Spleen (tissue), 11 donors: ENCODE measurements at regions not wholly inside any gene's neighbourhood (a gene's known extent, or its start where the extent isn't known, plus 50 kb on each side); places are given as distances from the start of the nearest gene placed in this dataset.

Experiments
- DNase-seq: peaks from one replicate; pipeline ENCODE4 v3.0.0-alpha.2; 2020
- H3K27ac ChIP-seq, 8 donors: fragments of 200-600 bp; sonication (generic) in 7 of 8; 1 replicate in 4 of 8; 2 replicates in 4 of 8; pipeline versions ENCODE4 v1.5.0 to v1.8.0; 2016 to 2021; ENCODE audit warnings: inconsistent platforms in 4 of 8, mild to moderate bottlenecking in 4 of 8, moderate library complexity in 1 of 8
- H3K27me3 ChIP-seq, 7 donors: fragments of 200-600 bp; sonication (generic) in 6 of 7; replicated peaks in 1 of 7; 1 replicate in 4 of 7; 2 replicates in 3 of 7; pipeline versions ENCODE4 v1.5.0 to v1.8.0; 2016 to 2021; ENCODE audit warnings: inconsistent platforms in 3 of 7, mild to moderate bottlenecking in 1 of 7
- H3K36me3 ChIP-seq, 6 donors: fragments of 200-600 bp; sonication (generic) in 5 of 6; 1 replicate in 4 of 6; 2 replicates in 2 of 6; pipeline versions ENCODE4 v1.5.0 to v1.8.0; 2016 to 2021; ENCODE audit warnings: inconsistent platforms in 2 of 6
- H3K4me1 ChIP-seq, 6 donors: fragments of 200-600 bp; sonication (generic) in 5 of 6; 1 replicate in 3 of 6; 2 replicates in 3 of 6; pipeline versions ENCODE4 v1.5.0 to v1.8.0; 2016 to 2021; ENCODE audit warnings: inconsistent platforms in 3 of 6
- H3K4me3 ChIP-seq, 8 donors: fragments of 200-600 bp; sonication (generic) in 7 of 8; 1 replicate in 4 of 8; 2 replicates in 4 of 8; pipeline versions ENCODE4 v1.5.0 to v1.8.0; 2016 to 2021; ENCODE audit warnings: inconsistent platforms in 4 of 8, mild to moderate bottlenecking in 4 of 8, moderate library complexity in 2 of 8
- H3K9me3 ChIP-seq, 8 donors: fragments of 200-600 bp; sonication (generic) in 7 of 8; 1 replicate in 4 of 8; 2 replicates in 4 of 8; pipeline versions ENCODE4 v1.5.0 to v1.8.0; 2016 to 2021; ENCODE audit warnings: inconsistent platforms in 4 of 8
- CTCF ChIP-seq, 11 experiments: fragments of 200-600 bp in 7 of 11; fragments of 450-650 bp in 4 of 11; sonication (generic) in 4 of 11; IDR thresholded peaks in 8 of 11; conservative IDR thresholded peaks in 3 of 11; 1 replicate in 7 of 11; 2 replicates in 4 of 11; pipeline versions ENCODE4 v1.4.0 to v1.8.0; 2016 to 2021; ENCODE audit warnings: antibody characterized with exemption in 11 of 11, inconsistent platforms in 4 of 11, mild to moderate bottlenecking in 1 of 11
- POLR2A ChIP-seq, 3 donors: fragments of 450-650 bp; IDR thresholded peaks; one replicate each; pipeline ENCODE4 v1.5.1; 2017; ENCODE audit warnings: antibody characterized with exemption in 3 of 3, mild to moderate bottlenecking in 1 of 3
- POLR2AphosphoS5 ChIP-seq, 3 donors: sonication (generic); formaldehyde crosslinking; IDR thresholded peaks; one replicate each; pipeline ENCODE4 v1.5.1; 2017; ENCODE audit warnings: antibody characterized with exemption in 3 of 3
- WGBS, 5 donors: extraction: QIAGEN DNeasy Blood & Tissue Kit in 3 of 5; methylation state at CpG; one replicate each; pipeline versions ENCODE4 v1.1.5 to v1.1.7; 2013 to 2018; 5-methylcytosine and 5-hydroxymethylcytosine counted together
- intact Hi-C: fragments of 100-400 bp; cut with DNase I; formaldehyde crosslinking; loops from one replicate; pipeline ENCODE4 v1.15.0; 2023; ENCODE audit warnings: low total_unique reads
- donor health status: healthy with polysubstance abuse.
- donor health status: DM: no; HTN: no; CAD: no; lungs with moderate emphysema.
- donor health status: DM: no; HTN: no; CAD: no.
- donor health status: Bipolar disorder and iron deficiency.
- donor health status: healthy.
- donor health status: DM: no; HTN: no; CAD: no.
- donor health status: DM: yes; HTN: yes; CAD: no.

DNA sequence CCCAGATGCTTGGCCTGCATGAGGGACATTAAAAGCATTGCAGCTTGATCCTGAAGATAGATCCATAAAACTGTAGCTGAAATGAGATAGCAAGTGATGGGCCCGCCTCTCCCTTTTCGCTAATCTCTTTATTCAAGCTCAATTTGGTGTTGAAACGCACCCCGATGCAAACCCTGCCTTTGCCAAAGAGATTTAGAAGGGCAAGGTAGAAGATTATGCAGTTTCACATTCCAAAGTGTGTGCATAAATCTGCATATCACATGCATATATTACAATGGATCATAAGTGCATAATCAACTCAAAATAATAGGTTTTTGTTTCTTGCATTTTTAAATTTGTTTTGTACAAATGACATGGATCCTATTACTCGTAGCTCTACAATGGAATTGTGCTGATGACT, 80.1 kb upstream of the SHANK2 start:
- intact Hi-C loops: no loop called here
- H3K27me3 ChIP-seq: peaks cover 0 to 8% (median 0%) of the 10 kb centered on the region in 7 donors
- no peak for DNase-seq
- H3K36me3 ChIP-seq: no peaks in the 10 kb centered on the region
- TF ChIP-seq POLR2AphosphoS5 (IDR thresholded peaks at IDR 0.05) (no peak), POLR2A (IDR thresholded peaks at IDR 0.05) (no peak), CTCF (IDR thresholded peaks at IDR 0.05 in 8 of 11, conservative IDR thresholded peaks at IDR 0.05 in 3 of 11) (no peak)
- H3K27ac ChIP-seq: no peak overlapping the region
- peaks cover 0 to 24% (median 18%) of the 10 kb centered on the region in 8 donors for H3K9me3 ChIP-seq
- no peak overlapping the region for H3K4me3 ChIP-seq
- WGBS, 5 donors: 90 to 96% (median 95%) methylated on average over 5 of the region's 5 CpGs
- H3K4me1 ChIP-seq: no peaks in the 10 kb centered on the region

DNA sequence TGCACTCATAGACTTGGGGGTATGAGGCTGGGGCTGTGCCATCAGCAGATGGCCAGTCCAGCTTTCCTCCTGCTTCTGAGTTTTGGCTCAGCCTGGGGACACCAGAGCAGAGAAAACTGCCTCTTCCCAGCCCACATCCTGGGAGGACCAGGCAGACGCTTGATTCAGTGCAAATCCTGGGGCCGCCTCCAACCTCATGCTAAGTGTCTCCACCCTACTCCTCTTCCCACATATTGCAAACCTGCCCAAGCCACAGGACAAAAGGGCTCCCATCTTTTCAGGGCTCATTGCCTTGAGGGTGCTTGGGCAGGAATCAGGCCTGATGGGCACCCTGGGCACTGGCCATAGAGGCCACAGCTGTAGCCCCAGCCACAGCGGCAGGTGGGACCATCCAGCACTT, 79.7 kb upstream of the SHANK2 start:
- H3K27me3 ChIP-seq: peaks cover 0 to 8% (median 0%) of the 10 kb centered on the region in 7 donors
- TF ChIP-seq CTCF (IDR thresholded peaks at IDR 0.05 in 8 of 11, conservative IDR thresholded peaks at IDR 0.05 in 3 of 11) (no peak), POLR2AphosphoS5 (IDR thresholded peaks at IDR 0.05) (no peak), POLR2A (IDR thresholded peaks at IDR 0.05) (no peak)
- H3K36me3 ChIP-seq: no peaks in the 10 kb centered on the region
- no peak overlapping the region for H3K27ac ChIP-seq
- no peak overlapping the region for H3K4me3 ChIP-seq
- peak; percentile 22 for DNase-seq
- H3K4me1 ChIP-seq: no peaks in the 10 kb centered on the region
- intact Hi-C loops: no loop called here
- peaks cover 0 to 24% (median 18%) of the 10 kb centered on the region in 8 donors for H3K9me3 ChIP-seq
- 85 to 97% (median 89%) methylated on average over 3 of the region's 3 CpGs for WGBS, 5 donors

DNA sequence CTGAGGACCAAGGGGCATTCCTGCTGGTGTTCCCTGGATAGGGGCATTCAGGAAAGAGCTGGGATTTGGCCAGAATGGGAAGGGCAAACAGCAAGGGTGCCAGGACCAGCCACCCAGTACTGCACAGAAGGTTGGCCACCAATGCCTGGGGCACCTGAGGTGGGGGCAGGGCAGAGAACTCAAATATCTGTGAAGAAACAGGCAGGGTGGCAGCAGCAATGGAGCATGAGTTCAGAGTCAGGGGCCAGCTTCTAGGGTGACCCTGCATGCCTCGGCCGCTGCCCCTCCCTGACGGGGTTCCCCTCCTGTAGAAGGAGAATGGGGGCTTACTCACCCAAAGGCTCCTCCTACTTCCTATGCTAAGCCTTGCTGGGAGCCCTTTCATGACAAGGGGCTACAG, 79.3 kb upstream of the SHANK2 start:
- TF ChIP-seq POLR2AphosphoS5 (IDR thresholded peaks at IDR 0.05) (no peak), POLR2A (IDR thresholded peaks at IDR 0.05) (no peak), CTCF (IDR thresholded peaks at IDR 0.05 in 8 of 11, conservative IDR thresholded peaks at IDR 0.05 in 3 of 11) (no peak)
- Histone ChIP-seq H3K27me3 (peaks cover 0 to 8% (median 0%) of the 10 kb centered on the region in 7 donors), H3K27ac (no peak overlapping the region), H3K4me3 (no peak overlapping the region), H3K36me3 (no peaks in the 10 kb centered on the region), H3K4me1 (no peaks in the 10 kb centered on the region), H3K9me3 (peaks cover 0 to 24% (median 18%) of the 10 kb centered on the region in 8 donors)
- peak; percentile 41 for DNase-seq
- intact Hi-C loops: no loop called here
- WGBS, 5 donors: 40 to 69% (median 64%) methylated on average over 3 of the region's 3 CpGs

DNA sequence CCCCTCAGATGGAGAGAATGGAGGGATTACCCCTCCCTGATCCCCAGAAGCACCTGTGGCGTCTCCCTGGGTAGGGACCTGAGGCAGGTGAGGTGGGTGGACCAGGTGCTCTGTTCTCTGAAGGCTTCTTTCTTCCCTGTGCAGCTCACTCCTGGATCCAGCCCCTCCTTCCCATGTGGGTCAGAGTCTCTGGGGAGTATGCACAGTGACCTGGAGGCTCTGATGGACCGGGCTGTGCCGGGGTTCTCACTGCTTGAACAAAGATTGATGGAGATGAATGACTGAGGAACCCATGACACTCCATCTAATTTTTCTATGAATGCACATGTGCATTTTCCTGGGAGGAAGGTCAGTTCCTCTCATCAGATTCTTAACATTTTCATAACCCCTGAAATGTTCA, 78.6 kb upstream of the SHANK2 start:
- peak; percentile 22 for DNase-seq
- Histone ChIP-seq H3K9me3 (peaks cover 0 to 24% (median 18%) of the 10 kb centered on the region in 8 donors), H3K27ac (no peak overlapping the region), H3K4me1 (no peaks in the 10 kb centered on the region), H3K27me3 (peaks cover 0 to 8% (median 0%) of the 10 kb centered on the region in 7 donors), H3K4me3 (no peak overlapping the region), H3K36me3 (no peaks in the 10 kb centered on the region)
- intact Hi-C loops: no loop called here
- WGBS, 5 donors: 78 to 100% (median 89%) methylated on average over 3 of the region's 3 CpGs
- no peak for TF ChIP-seq POLR2A (IDR thresholded peaks at IDR 0.05)
- TF ChIP-seq CTCF (IDR thresholded peaks at IDR 0.05 in 8 of 11, conservative IDR thresholded peaks at IDR 0.05 in 3 of 11): no peak
